Kidney epithelial cell (primary cell): ENCODE measurements at regions not wholly inside any gene's neighbourhood (a gene's known extent, or its start where the extent isn't known, plus 50 kb on each side); places are given as distances from the start of the nearest gene placed in this dataset.
A peak's percentile ranks its signal among the peaks of the same experiment; 100 is the strongest.

Experiments
- DNase-seq: peaks from one replicate; pipeline ENCODE4 v3.0.0-alpha.2; 2010; ENCODE audit warnings: low read depth
- H3K27me3 ChIP-seq: 2 replicates; pipeline ENCODE4 v1.6.0; 2011; ENCODE audit warnings: low read length; ENCODE audit not compliant: control insufficient read depth, insufficient read depth
- H3K36me3 ChIP-seq: 2 replicates; pipeline ENCODE4 v1.5.1; 2011; ENCODE audit warnings: low read length; ENCODE audit not compliant: control insufficient read depth, insufficient read depth
- H3K4me3 ChIP-seq: 2 replicates; pipeline ENCODE4 v1.5.1; 2011; ENCODE audit warnings: low read depth, mild to moderate bottlenecking, control low read depth, low read length
- CTCF ChIP-seq: IDR thresholded peaks from 2 replicates; pipeline ENCODE4 v1.5.1; 2011; ENCODE audit warnings: mild to moderate bottlenecking, moderate library complexity, low read length, control low read depth, inconsistent platforms; ENCODE audit not compliant: insufficient read depth, poor library complexity, severe bottlenecking

- Histone ChIP-seq H3K36me3 (no peaks in the 10 kb centered on the region), H3K4me3 (no peak overlapping the region), H3K27me3 (no peaks in the 10 kb centered on the region)
- no peak for DNase-seq
- no peak for TF ChIP-seq CTCF
These were observed 105.9 kb upstream of the RMDN2 start for GRCh38 chr2:37819186-37819585.

- Histone ChIP-seq H3K27me3 (no peaks in the 10 kb centered on the region), H3K4me3 (no peak overlapping the region), H3K36me3 (no peaks in the 10 kb centered on the region)
- no peak for DNase-seq
- no peak for TF ChIP-seq CTCF
These were observed 104.6 kb upstream of the RMDN2 start for GRCh38 chr2:37820471-37820986.

GRCh38 chr2:37825586-37825985, 99.5 kb upstream of the RMDN2 start:
- DNase-seq = no peak
- Histone ChIP-seq H3K4me3 (no peak overlapping the region), H3K36me3 (no peaks in the 10 kb centered on the region), H3K27me3 (no peaks in the 10 kb centered on the region)
- no peak for TF ChIP-seq CTCF

GRCh38 chr2:37826611-37827010, 98.5 kb upstream of the RMDN2 start:
- Histone ChIP-seq H3K4me3 (no peak overlapping the region), H3K36me3 (no peaks in the 10 kb centered on the region), H3K27me3 (no peaks in the 10 kb centered on the region)
- no peak for DNase-seq
- no peak for TF ChIP-seq CTCF

GRCh38 chr2:37827455-37827854, 97.6 kb upstream of the RMDN2 start:
- H3K4me3 ChIP-seq = no peak overlapping the region
- H3K27me3 ChIP-seq = no peaks in the 10 kb centered on the region
- TF ChIP-seq CTCF = no peak
- H3K36me3 ChIP-seq = no peaks in the 10 kb centered on the region
- no peak for DNase-seq

- Histone ChIP-seq H3K27me3 (no peaks in the 10 kb centered on the region), H3K36me3 (no peaks in the 10 kb centered on the region), H3K4me3 (no peak overlapping the region)
- peak; percentile 42 for DNase-seq
- no peak for TF ChIP-seq CTCF
These were observed 97.1 kb upstream of the RMDN2 start for GRCh38 chr2:37827911-37828511.
